ENCODE measurements at regions not wholly inside any gene's neighbourhood (a gene's known extent, or its start where the extent isn't known, plus 50 kb on each side); places are given as distances from the start of the nearest gene placed in this dataset.

DNA sequence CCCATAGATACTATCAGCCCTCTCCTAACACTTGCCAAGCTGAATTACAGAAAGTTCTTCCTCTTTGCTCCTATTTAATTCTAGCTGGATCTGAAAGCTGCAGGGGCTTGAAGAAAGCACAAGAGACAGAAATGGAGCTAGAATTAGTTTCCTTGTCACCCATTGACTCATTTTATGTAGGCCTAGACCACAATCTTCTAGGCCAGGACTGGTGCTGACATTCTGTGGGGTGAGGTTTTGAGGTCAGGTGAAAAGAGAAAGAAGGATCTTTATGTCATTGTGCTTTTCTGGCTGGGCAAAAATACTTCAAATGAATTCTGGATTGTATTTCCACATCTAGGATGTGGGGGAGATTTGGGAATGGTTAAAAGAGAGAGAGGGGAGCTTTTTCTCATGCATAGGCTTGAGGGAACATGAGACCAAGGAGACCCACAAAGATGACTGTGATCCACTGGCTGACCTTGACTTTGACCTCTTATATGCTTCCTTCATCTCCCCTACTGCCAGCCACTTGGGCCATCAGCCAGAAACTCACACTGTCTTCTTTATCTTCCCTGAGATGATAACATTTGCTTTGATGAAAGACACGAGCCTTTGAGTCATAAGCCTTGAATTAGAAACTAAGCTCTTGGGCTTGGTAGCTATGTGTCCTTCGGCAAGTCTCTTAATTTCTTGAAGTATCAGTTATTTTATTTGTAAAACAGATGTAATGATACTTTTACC is 274.9 kb upstream of the CADM1 start:
- intact Hi-C loops (cut with DNase I): no loop called here

DNA sequence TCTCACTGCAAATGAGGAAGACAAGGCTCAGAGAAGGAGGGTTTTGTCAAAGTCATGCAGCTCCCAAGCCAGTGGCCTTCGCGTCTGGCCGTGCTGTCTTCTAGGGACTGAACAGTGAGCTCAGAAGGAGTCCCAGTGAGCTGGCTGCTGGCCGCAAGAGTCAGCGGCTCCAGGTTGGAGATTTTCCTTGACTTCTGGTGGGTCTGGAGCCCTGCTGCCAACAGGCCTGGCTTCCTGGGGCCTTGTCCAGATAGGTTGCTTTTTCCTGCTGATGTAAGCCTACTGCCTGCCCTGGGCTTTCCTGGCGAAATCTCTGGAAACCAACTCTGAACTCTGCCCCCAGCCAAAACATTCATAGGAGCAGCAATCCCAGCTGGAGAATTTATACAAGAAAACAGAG is 272.7 kb upstream of the CADM1 start:
- Histone ChIP-seq H3K36me3 (ENCODE audit: control insufficient read depth in 2 of 3, insufficient read depth in 3 of 3, low read length in 3 of 3) (no peaks in the 10 kb centered on the region), H3K4me1 (ENCODE audit: control insufficient read depth in 2 of 3, insufficient read depth in 2 of 3, low read depth in 1 of 3, low read length in 3 of 3) (no peaks in the 10 kb centered on the region), H3K27me3 (ENCODE audit: control insufficient read depth, insufficient read depth, low read length) (no peaks in the 10 kb centered on the region), H3K4me3 (ENCODE audit: low read length in 3 of 3) (no peak overlapping the region), H3K27ac (ENCODE audit: low read depth in 2 of 2, low read length in 2 of 2) (no peak overlapping the region), H3K9ac (ENCODE audit: low read length in 3 of 3) (no peak overlapping the region), H3K9me3 (ENCODE audit: control insufficient read depth in 2 of 3, insufficient read depth in 1 of 3, low read length in 3 of 3) (peaks cover 0 to 1% (median 0%) of the 10 kb centered on the region in 3 donors)
- TF ChIP-seq, protein P1, sequence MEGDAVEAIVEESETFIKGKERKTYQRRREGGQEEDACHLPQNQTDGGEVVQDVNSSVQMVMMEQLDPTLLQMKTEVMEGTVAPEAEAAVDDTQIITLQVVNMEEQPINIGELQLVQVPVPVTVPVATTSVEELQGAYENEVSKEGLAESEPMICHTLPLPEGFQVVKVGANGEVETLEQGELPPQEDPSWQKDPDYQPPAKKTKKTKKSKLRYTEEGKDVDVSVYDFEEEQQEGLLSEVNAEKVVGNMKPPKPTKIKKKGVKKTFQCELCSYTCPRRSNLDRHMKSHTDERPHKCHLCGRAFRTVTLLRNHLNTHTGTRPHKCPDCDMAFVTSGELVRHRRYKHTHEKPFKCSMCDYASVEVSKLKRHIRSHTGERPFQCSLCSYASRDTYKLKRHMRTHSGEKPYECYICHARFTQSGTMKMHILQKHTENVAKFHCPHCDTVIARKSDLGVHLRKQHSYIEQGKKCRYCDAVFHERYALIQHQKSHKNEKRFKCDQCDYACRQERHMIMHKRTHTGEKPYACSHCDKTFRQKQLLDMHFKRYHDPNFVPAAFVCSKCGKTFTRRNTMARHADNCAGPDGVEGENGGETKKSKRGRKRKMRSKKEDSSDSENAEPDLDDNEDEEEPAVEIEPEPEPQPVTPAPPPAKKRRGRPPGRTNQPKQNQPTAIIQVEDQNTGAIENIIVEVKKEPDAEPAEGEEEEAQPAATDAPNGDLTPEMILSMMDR (IDR thresholded peaks at IDR 0.05; ENCODE audit: borderline replicate concordance, extremely low read depth, insufficient read depth): no peak
- intact Hi-C loops (cut with DNase I): no loop called here
- FAIRE-seq (no peak), DNase-seq (no peak)

More for the DNA sequence above, 274.9 kb upstream of the CADM1 start:
- H3K27ac ChIP-seq (ENCODE audit: low read depth in 2 of 2, low read length in 2 of 2): no peak overlapping the region
- DNase-seq (no peak), FAIRE-seq (no peak)
- no peak overlapping the region for H3K4me3 ChIP-seq (ENCODE audit: low read length in 3 of 3)
- TF ChIP-seq, protein P1 (IDR thresholded peaks at IDR 0.05; ENCODE audit: borderline replicate concordance, extremely low read depth, insufficient read depth): no peak
- no peaks in the 10 kb centered on the region for H3K27me3 ChIP-seq (ENCODE audit: control insufficient read depth, insufficient read depth, low read length)
- no peaks in the 10 kb centered on the region for H3K4me1 ChIP-seq (ENCODE audit: control insufficient read depth in 2 of 3, insufficient read depth in 2 of 3, low read depth in 1 of 3, low read length in 3 of 3)
- H3K36me3 ChIP-seq (ENCODE audit: control insufficient read depth in 2 of 3, insufficient read depth in 3 of 3, low read length in 3 of 3): no peaks in the 10 kb centered on the region
- H3K9ac ChIP-seq (ENCODE audit: low read length in 3 of 3): no peak overlapping the region
- peaks cover 0 to 8% (median 0%) of the 10 kb centered on the region in 3 donors for H3K9me3 ChIP-seq (ENCODE audit: control insufficient read depth in 2 of 3, insufficient read depth in 1 of 3, low read length in 3 of 3)

DNA sequence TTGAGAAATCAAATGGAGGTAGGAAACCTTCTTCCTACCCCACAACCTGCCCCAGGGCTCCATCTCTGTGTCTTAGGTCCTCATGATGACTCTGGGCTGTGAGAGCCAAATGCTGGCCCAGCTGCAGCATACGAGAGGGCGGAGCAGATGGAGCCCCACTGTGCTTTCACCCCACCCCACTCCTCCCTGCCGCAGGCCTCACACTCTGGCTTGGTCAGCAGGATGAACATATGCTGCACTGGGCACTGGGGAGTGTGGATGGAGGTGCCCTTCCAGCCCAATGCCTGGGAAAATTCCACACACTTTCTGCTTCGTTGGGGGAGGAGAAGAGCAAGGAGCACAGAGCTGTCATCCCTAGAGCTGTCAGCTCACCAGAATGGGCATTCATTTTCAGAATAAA is 271.6 kb upstream of the CADM1 start:
- Histone ChIP-seq H3K27me3 (ENCODE audit: control insufficient read depth, insufficient read depth, low read length) (no peaks in the 10 kb centered on the region), H3K36me3 (ENCODE audit: control insufficient read depth in 2 of 3, insufficient read depth in 3 of 3, low read length in 3 of 3) (no peaks in the 10 kb centered on the region), H3K27ac (ENCODE audit: low read depth in 2 of 2, low read length in 2 of 2) (no peak overlapping the region), H3K9ac (ENCODE audit: low read length in 3 of 3) (no peak overlapping the region), H3K9me3 (ENCODE audit: control insufficient read depth in 2 of 3, insufficient read depth in 1 of 3, low read length in 3 of 3) (no peaks in the 10 kb centered on the region), H3K4me3 (ENCODE audit: low read length in 3 of 3) (no peak overlapping the region), H3K4me1 (ENCODE audit: control insufficient read depth in 2 of 3, insufficient read depth in 2 of 3, low read depth in 1 of 3, low read length in 3 of 3) (no peaks in the 10 kb centered on the region)
- no peak for FAIRE-seq
- no peak for DNase-seq
- intact Hi-C loops (cut with DNase I): no loop called here
- TF ChIP-seq, protein P1 (IDR thresholded peaks at IDR 0.05; ENCODE audit: borderline replicate concordance, extremely low read depth, insufficient read depth): no peak

DNA sequence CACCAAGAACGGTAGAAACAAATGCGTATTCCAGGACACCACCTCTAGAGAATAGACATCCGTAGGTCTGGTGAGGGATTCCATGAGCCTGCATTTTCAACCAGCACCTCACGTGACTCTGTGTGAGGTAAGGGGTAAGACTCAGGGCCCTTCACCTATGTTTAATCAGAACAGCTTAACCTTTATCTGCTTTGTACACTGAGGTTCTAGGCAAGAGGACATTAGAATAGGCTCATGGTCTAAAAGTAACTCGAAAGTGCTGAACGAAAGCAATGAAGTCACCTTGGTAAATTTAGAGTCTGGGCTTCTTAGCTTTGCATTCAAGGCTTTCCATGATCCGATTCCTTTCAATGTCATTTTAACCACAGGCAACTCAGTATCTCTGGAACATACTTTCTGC is 270.5 kb upstream of the CADM1 start:
- TF ChIP-seq, protein P1 (IDR thresholded peaks at IDR 0.05; ENCODE audit: borderline replicate concordance, extremely low read depth, insufficient read depth): no peak
- H3K4me3 ChIP-seq (ENCODE audit: low read length in 3 of 3): no peak overlapping the region
- no peaks in the 10 kb centered on the region for H3K4me1 ChIP-seq (ENCODE audit: control insufficient read depth in 2 of 3, insufficient read depth in 2 of 3, low read depth in 1 of 3, low read length in 3 of 3)
- FAIRE-seq (no peak), DNase-seq (no peak)
- no peaks in the 10 kb centered on the region for H3K27me3 ChIP-seq (ENCODE audit: control insufficient read depth, insufficient read depth, low read length)
- no peak overlapping the region for H3K27ac ChIP-seq (ENCODE audit: low read depth in 2 of 2, low read length in 2 of 2)
- intact Hi-C loops (cut with DNase I): no loop called here
- H3K36me3 ChIP-seq (ENCODE audit: control insufficient read depth in 2 of 3, insufficient read depth in 3 of 3, low read length in 3 of 3): no peaks in the 10 kb centered on the region
- no peak overlapping the region for H3K9ac ChIP-seq (ENCODE audit: low read length in 3 of 3)
- H3K9me3 ChIP-seq (ENCODE audit: control insufficient read depth in 2 of 3, insufficient read depth in 1 of 3, low read length in 3 of 3): no peaks in the 10 kb centered on the region
